Esophagus (tissue), 2 donors: ENCODE measurements at regions not wholly inside any gene's neighbourhood (a gene's known extent, or its start where the extent isn't known, plus 50 kb on each side); places are given as distances from the start of the nearest gene placed in this dataset.

ENCODE experiments used
- H3K27ac ChIP-seq, 2 donors: one replicate each; pipeline ENCODE4 v1.5.1; 2013; ENCODE audit warnings: low read depth in 2 of 2, mild to moderate bottlenecking in 2 of 2, inconsistent platforms in 1 of 2, low read length in 1 of 2, moderate library complexity in 1 of 2
- H3K27me3 ChIP-seq, 2 donors: one replicate each; pipeline ENCODE4 v1.6.1; 2013; ENCODE audit warnings: low read length in 2 of 2, control low read depth in 1 of 2, mild to moderate bottlenecking in 1 of 2; ENCODE audit not compliant: insufficient read depth in 2 of 2, control insufficient read depth in 1 of 2
- H3K36me3 ChIP-seq, 2 donors: one replicate each; pipeline ENCODE4 v1.6.1; 2013; ENCODE audit warnings: low read length in 1 of 2; ENCODE audit not compliant: control insufficient read depth in 2 of 2, insufficient read depth in 2 of 2
- H3K4me1 ChIP-seq, 2 donors: one replicate each; pipeline ENCODE4 v1.6.1; 2013; ENCODE audit warnings: low read length in 1 of 2; ENCODE audit not compliant: control insufficient read depth in 2 of 2, insufficient read depth in 2 of 2
- H3K4me3 ChIP-seq, 2 donors: one replicate each; pipeline ENCODE4 v1.5.1; 2013; ENCODE audit warnings: low read length in 2 of 2, mild to moderate bottlenecking in 2 of 2, low read depth in 1 of 2, moderate library complexity in 1 of 2
- H3K9me3 ChIP-seq, 2 donors: one replicate each; pipeline ENCODE4 v1.6.1; 2013; ENCODE audit warnings: mild to moderate bottlenecking in 2 of 2, low read depth in 1 of 2, low read length in 1 of 2, moderate library complexity in 1 of 2; ENCODE audit not compliant: control insufficient read depth in 2 of 2, insufficient read depth in 1 of 2
- whole genome bisulfite sequencing, 2 donors: extraction: QIAGEN DNeasy Blood & Tissue Kit; methylation state at CpG; one replicate each; pipeline ENCODE4 v1.1.7; 2013; 5-methylcytosine and 5-hydroxymethylcytosine counted together
- donor health status: healthy with polysubstance abuse.
- donor health status: Bipolar disorder and iron deficiency.

- H3K4me1 ChIP-seq = peaks cover 0 to 6% of the 10 kb centered on the region in 2 donors
- H3K36me3 ChIP-seq = no peaks in the 10 kb centered on the region
- WGBS, 2 donors = 80% methylated on average over 4 to 5 of the region's 5 CpGs
- H3K4me3 ChIP-seq = no peak overlapping the region
- no peaks in the 10 kb centered on the region for H3K9me3 ChIP-seq
- no peaks in the 10 kb centered on the region for H3K27me3 ChIP-seq
- no peak overlapping the region for H3K27ac ChIP-seq
Measured at GRCh38 chr7:155953501-155953778, 141.2 kb upstream of the SHH start.

DNA sequence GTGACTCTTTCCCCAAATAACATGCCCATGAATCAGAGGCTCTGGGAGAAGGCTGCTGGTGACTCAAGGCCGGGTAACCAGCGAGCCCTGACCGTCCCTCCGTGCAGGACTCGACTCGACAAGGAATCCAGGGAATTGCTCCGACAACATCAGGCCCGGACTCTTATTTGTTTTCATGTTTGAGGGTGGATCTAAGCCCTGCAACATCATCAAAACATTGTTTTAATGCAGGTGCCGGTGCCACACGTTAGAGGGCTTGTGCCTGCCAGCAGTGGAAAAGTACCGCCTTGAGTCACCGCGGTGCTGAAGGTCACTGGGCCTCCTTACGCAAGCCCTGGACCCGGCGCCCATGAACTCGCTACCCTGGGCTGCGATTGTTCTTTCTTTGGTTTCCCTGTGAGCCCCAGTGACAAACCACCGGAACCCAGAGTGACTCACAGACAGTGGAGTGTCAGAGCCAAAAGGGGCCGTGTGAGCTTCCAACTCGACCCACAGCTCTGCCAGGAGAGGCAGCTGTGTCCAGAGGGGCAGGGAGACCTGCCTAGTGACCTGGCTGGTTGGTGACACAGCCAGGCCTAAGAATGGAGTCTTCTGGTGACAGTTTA lies 139.4 kb upstream of the SHH start:
- Histone ChIP-seq H3K4me3 (no peak overlapping the region), H3K4me1 (peaks cover 0 to 6% of the 10 kb centered on the region in 2 donors), H3K36me3 (no peaks in the 10 kb centered on the region), H3K9me3 (no peaks in the 10 kb centered on the region), H3K27ac (peak overlapping the region; percentile 60 to 64), H3K27me3 (no peaks in the 10 kb centered on the region)
- WGBS, 2 donors = 42 to 70% methylated on average over 21 of the region's 21 CpGs

- no peaks in the 10 kb centered on the region for H3K36me3 ChIP-seq
- peaks cover 0 to 6% of the 10 kb centered on the region in 2 donors for H3K4me1 ChIP-seq
- WGBS, 2 donors = 73 to 76% methylated on average over 14 of the region's 14 CpGs
- H3K4me3 ChIP-seq = no peak overlapping the region
- peak overlapping the region in 1 of 2 donors; percentile 64 for H3K27ac ChIP-seq
- H3K9me3 ChIP-seq = no peaks in the 10 kb centered on the region
- no peaks in the 10 kb centered on the region for H3K27me3 ChIP-seq
Measured at GRCh38 chr7:155950898-155951553, 138.8 kb upstream of the SHH start.

DNA sequence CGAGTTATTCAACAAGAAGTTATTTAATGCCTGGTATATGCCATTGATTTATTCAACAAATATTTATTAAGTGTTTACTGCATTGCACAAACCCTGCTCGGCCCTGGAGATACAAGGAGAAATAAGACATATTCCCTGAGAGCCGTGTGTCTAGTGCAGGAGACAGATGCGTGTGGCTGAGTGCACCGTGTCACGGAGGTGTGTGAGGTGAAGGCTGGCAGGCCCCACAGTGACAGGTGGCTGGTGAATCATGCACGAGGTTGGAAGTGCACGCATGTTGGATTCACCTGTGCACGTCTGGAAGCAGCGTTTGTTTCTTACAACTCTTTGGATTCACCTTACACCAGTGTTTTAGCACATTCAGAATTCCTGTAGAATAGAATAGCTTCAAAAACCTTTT lies 136.6 kb upstream of the SHH start:
- no peak overlapping the region for H3K4me3 ChIP-seq
- H3K9me3 ChIP-seq = no peaks in the 10 kb centered on the region
- no peaks in the 10 kb centered on the region for H3K36me3 ChIP-seq
- no peaks in the 10 kb centered on the region for H3K27me3 ChIP-seq
- H3K4me1 ChIP-seq = peaks cover 0 to 6% of the 10 kb centered on the region in 2 donors
- 88% methylated on average over 10 of the region's 10 CpGs for WGBS, 2 donors
- H3K27ac ChIP-seq = no peak overlapping the region

DNA sequence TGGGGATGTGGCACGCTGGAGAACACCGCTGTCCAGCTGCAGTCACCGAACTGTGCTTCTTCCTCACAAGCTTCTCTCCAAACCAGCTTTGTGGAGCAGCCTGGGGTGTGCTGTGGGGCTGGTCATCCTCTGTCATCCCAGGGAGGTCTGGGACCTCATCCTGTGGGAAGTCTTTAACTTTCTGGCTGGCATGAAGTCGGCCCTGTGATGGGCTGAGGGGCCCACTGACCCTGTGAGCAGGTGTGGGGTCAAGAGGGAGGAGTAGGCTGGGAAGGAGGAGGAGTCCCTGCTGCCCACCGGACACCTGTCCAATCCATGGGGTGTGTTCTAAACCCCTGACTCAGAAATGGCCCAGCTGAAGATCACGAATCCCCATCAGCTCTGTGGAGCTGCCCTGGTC lies 136.2 kb upstream of the SHH start:
- 76 to 84% methylated on average over 6 of the region's 6 CpGs for WGBS, 2 donors
- Histone ChIP-seq H3K36me3 (no peaks in the 10 kb centered on the region), H3K9me3 (no peaks in the 10 kb centered on the region), H3K4me1 (peaks cover 0 to 6% of the 10 kb centered on the region in 2 donors), H3K27ac (no peak overlapping the region), H3K27me3 (no peaks in the 10 kb centered on the region), H3K4me3 (no peak overlapping the region)

DNA sequence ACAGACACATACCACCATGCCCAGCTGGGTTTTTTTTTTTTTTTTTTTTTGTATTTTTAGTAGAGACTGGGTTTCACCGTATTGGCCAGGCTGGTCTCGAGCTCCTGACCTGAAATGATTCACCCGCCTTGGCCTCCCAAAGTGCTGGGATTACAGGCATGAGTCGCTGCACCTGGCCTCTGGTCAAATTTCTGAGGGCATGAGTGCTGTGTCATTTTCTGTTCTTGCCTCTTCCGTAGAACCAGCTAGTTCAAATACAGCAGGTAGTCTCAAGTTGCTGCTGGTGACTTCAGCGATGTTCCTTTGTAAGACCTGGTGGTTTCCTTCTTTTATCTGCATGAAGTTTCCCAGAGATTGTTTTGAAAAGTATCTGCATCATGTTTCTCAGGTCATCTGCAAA lies 134.8 kb upstream of the SHH start:
- H3K4me1 ChIP-seq = peaks cover 0 to 4% of the 10 kb centered on the region in 2 donors
- WGBS, 2 donors = 69% methylated on average over 6 of the region's 6 CpGs
- H3K9me3 ChIP-seq = no peaks in the 10 kb centered on the region
- no peak overlapping the region for H3K4me3 ChIP-seq
- no peak overlapping the region for H3K27ac ChIP-seq
- no peaks in the 10 kb centered on the region for H3K36me3 ChIP-seq
- H3K27me3 ChIP-seq = no peaks in the 10 kb centered on the region

GRCh38 chr7:155945670-155946325 lies 133.5 kb upstream of the SHH start:
- Histone ChIP-seq H3K4me1 (no peaks in the 10 kb centered on the region), H3K27ac (no peak overlapping the region), H3K27me3 (no peaks in the 10 kb centered on the region), H3K4me3 (no peak overlapping the region), H3K36me3 (no peaks in the 10 kb centered on the region), H3K9me3 (no peaks in the 10 kb centered on the region)
- WGBS, 2 donors = 96 to 97% methylated on average over 32 of the region's 32 CpGs

DNA sequence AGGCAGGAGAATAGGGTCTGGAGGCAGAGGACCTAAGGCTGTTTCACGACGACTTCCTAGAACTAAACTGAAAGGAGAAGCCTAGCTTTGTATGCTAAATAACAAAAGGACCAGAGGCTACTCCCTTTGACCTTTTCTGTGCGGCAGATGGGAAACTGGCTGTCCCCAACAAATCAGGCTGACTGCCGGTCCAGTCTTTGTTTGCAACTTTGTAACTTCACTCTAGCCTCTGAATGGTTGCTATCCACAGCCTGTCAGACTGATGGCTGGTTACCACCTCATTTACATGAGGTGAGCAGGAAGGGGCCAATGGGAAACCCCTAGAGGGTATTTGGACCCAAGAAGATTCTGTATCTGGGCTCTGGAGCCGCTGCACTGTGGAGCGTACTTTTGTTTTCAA lies 132.6 kb upstream of the SHH start:
- H3K36me3 ChIP-seq = no peaks in the 10 kb centered on the region
- no peak overlapping the region for H3K4me3 ChIP-seq
- no peak overlapping the region for H3K27ac ChIP-seq
- H3K9me3 ChIP-seq = no peaks in the 10 kb centered on the region
- 79 to 85% methylated on average over 6 of the region's 6 CpGs for WGBS, 2 donors
- no peaks in the 10 kb centered on the region for H3K27me3 ChIP-seq
- no peaks in the 10 kb centered on the region for H3K4me1 ChIP-seq

GRCh38 chr7:155943251-155943899 lies 131.1 kb upstream of the SHH start:
- Histone ChIP-seq H3K36me3 (no peaks in the 10 kb centered on the region), H3K27ac (no peak overlapping the region), H3K4me3 (no peak overlapping the region), H3K27me3 (no peaks in the 10 kb centered on the region), H3K4me1 (no peaks in the 10 kb centered on the region), H3K9me3 (peaks cover 0 to 1% of the 10 kb centered on the region in 2 donors)
- 71 to 72% methylated on average over 6 of the region's 6 CpGs for WGBS, 2 donors
